DMS153 (cell line): ENCODE measurements at regions not wholly inside any gene's neighbourhood (a gene's known extent, or its start where the extent isn't known, plus 50 kb on each side); places are given as distances from the start of the nearest gene placed in this dataset.

ENCODE experiments used
- DNase-seq: peaks from one replicate; lab custom pipeline; 2025; lab: John Stamatoyannopoulos, UW

DNA sequence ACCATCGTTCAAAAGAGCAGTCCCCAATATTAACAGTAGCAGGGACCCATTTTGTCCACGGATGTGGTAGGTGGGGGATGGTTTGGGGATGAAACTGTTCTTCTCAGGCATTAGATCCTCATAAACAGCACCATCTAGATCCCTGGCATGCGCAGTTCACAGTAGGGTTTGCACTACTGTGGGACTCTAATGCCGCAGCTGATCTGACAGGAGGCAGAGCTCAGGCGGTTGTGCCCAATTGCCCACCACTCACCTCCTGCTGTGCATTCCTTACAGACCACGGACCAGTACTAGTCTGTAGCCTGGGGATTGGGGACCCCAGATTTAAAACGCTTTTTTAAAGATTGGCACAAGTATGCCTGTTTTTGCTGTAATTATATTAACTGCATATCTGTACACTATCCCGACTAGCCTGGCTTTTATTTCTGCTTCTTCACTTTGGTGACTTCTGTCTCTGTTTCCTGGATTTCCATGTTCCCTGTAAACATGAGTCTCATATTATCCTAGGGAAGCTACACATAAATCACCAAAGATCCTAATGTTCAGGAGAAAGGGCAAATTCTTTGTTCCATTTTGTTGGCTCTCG lies 163.3 kb upstream of the AKR1E2 start:
- no peak for DNase-seq

GRCh38 chr10:4661511-4662255 lies 164.3 kb upstream of the AKR1E2 start:
- DNase-seq, result no peak

DNA sequence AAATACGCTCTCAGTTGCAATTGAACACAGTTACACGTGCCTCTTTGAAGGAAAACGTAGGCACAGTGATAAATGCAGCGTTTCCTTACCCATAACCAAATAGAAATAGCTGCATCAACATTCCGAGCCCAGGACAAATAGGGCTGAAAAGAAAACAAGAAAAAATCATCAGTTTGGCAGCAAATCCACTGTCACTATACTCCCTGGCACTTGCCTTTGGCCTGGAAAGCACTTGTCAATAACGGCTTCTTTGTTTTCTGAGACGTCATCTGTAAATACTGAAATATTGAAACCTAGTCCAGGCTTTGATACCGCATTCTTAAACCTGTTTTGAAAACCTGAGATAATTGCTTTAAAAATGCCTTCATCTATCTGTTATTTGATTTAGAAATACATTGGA lies 167.2 kb upstream of the AKR1E2 start:
- DNase-seq, result no peak

- DNase-seq, result no peak
Measured at GRCh38 chr10:4656576-4657194, 169.3 kb upstream of the AKR1E2 start.

DNA sequence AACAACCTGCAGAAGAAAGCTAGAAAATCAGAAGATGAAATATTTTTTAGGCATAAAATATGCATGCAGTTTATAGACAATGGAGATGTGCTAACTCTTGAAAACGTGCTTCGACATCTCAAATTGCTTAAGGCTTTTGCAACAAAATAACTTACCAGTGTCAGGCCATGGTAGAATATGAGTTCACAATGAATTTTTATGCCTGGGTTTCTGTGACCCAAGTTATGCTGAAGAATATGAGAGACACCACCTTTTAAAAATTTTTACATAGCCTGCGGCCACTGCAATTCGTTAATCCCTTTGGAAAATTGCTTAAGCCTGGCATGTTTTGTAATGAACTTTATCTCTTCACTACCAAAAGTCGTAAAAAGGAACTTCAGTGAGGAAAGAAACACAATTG lies 170.1 kb upstream of the AKR1E2 start:
- DNase-seq, result no peak

- DNase-seq, result no peak
Measured at GRCh38 chr10:4655406-4655805, 170.6 kb upstream of the AKR1E2 start.

DNA sequence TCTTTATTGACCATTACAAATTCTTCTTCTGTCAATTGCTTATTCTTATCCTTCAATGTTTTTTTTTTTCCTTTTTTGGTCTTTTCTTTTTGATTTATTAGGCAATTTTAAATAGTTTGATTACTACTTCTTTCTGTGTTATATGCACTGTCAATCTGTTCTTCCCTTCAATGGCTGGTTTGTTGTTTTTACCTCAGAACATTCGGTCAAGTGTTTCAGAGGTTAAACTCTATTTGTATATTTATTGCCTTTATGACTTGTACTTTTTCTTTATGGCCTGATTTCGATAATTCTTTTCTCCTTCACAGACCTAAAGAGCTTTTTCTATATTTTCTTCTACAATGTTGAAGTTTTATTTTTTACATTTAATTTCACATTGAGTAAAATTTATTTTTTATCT lies 171.5 kb upstream of the AKR1E2 start:
- DNase-seq, result no peak

DNA sequence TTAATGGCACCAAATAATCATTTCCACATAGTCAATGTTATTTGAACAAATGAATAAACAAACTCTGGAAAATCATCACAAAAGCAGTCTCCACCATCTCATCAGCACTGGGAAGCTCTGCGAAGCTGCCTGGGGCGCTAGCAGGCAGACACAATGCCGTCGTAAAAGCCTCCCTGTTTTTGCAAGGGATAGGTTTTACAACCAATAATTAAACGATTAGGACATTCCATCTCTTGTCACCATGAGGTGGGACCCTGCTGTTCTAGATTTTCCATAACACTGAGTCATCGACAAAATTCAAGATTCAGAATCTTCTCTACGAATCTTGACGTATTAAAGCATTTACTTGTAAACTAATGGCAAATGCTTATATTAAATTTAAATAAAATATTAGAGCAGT lies 172.8 kb upstream of the AKR1E2 start:
- DNase-seq, result no peak

DNA sequence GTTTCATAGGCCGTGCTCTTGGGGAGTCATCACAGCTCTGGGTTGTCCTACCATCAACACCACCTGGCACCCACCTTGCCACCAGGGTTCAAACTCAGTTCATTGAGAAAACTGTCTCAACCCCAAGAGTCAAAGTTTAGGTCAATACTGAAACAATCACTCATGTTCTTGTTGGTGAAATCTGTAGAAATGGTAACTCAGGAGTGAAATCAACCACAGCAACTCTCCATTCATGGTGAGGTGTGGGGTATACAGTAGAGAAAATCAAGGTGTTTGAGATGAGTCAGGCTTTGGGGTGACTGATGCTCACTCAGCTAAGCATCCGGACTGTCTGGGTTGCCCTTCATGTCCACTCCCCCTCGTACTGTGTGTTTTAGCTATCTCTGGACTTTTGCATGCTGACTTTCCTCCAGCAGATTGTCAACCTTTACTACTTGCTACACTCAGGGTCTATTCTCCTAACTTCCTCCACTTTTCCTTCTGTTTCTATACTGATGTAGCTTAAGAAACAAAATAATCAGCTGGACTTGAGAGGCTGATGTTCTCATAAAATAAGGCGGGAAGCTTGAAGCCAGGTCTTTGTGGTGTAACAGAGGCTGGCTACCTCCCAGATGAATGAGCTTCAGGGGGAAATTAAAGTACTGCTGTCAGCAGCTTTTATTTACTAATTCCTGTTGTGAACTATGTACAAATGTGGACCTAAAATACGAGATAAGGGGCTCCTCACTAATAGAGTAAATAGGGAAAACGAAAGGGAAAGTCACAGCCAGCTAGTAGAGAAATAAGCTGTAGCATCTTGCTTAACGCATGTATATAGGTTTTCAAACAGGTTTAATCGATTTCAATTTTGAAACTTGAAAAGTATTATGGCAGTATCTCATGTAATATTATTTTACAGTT lies 173.6 kb upstream of the AKR1E2 start:
- DNase-seq, result no peak

DNA sequence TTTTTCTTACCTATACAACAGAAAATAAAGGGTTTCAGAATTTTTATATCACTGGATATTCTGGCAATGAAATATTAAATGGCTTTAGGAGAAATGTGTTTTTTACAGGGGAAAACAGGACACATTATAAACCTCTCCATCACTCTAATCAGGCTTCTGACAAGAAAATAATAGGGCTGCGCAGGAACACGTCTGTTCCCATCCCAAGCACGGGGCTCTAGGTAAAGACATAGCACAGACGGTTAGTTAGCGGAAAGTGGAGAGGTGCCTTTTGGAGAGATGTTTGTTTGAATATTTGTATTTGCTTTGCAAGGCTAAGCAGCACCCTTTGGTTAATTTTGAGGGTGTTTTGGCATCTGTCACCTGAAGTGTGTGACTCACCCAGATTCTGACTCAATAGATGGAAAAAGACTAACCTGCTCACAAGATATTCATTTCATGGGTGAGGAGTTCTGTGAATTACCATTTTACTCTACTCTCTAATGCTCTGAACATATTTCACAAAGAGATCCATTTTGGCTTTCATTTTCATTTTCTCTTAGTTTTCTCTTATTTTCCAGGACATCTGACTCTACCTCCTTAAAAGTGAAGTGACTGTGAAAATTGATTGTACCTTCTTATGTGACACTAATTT lies 174.5 kb upstream of the AKR1E2 start:
- peak; percentile 38 for DNase-seq

DNA sequence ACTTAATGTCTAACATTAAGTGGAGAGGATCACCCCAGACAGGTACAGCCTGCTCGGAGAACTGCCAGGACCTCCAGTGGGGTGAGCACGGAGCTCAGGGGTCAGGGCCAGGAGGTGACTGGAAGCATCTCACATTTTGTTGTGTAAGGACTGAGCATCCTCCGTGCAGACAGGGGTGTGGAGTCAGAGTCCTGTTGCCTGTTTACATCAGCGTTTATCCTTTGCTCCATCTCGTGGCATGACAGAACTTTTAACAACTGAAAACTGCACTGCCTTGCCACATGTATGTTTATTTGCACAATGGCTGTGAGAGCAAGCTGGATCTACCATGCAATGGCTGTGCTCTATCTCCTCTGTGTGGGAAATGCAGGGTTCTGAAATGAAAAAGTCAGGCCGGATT lies 175.4 kb upstream of the AKR1E2 start:
- DNase-seq, result peak; percentile 6

- DNase-seq, result peak; percentile 40
Measured at GRCh38 chr10:4649886-4650508, 176.0 kb upstream of the AKR1E2 start.

GRCh38 chr10:4649471-4649870 lies 176.5 kb upstream of the AKR1E2 start:
- no peak for DNase-seq

DNA sequence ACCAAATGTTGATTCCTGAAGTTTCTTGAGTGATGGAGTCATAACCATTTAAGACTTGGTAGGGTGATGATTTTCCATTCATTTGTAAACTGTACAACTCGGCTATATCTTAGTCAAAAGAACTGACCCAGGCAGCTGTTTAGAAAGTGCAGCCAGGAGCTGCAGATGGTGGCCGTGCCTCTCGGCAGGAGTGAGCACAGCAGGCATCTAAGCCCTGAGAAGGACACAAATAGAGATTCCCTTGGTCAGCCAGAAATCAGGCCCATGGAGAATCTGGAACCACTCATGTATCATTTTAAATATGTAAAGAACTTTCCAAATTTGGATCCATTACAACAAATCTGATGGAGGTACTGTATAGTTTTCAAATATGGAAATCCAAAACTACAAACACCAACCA lies 177.0 kb upstream of the AKR1E2 start:
- DNase-seq, result no peak

DNA sequence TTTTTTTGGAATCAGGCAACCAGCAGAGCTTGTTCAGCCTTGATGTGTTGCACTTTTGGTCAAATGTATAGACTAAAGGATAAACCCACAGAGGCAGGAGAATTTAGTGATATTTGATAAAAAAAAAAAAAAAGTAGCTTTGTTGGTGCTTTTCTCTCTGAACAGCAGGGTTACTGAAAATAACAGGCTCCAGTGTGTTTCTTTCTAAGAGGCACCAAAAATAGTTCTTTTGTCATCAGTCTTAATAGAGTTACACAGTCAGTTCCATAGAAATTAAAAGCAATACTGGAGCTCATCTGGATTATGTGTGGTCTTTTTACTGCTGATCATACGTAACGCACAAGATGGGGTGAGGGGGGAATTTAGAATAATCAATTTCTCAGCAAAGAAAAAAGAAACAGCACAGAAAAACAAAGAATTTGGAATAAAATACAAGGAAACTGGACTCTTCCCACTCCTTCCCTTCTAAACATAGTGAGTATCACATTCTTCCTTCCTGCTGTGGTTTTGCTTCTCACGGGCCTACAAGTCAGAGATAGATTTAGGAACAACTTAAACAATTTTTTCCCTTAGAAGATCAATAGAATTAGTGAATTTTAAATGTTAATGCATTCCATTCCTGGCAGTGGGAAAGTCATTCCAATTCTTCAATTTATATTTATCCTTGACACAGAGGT lies 178.8 kb upstream of the AKR1E2 start:
- no peak for DNase-seq

DNA sequence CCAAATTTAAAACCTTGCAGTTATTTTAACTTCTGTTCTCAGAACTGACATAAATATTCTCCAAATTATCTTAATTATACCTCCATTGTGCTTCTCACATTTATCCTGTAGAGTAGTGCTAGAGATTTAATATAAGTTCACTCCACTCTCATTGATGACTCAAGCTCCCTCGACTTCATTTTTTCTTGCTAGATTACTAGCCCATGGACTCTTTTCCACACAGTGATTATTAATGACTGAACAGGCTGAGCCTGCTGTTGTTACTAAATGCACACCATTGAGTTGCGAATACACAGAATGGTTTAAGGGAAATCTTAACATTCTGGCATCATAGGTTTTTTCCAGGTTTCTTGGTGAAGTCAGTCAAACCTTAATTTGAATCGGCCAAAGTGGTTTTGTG lies 179.5 kb upstream of the AKR1E2 start:
- DNase-seq, result no peak

DNA sequence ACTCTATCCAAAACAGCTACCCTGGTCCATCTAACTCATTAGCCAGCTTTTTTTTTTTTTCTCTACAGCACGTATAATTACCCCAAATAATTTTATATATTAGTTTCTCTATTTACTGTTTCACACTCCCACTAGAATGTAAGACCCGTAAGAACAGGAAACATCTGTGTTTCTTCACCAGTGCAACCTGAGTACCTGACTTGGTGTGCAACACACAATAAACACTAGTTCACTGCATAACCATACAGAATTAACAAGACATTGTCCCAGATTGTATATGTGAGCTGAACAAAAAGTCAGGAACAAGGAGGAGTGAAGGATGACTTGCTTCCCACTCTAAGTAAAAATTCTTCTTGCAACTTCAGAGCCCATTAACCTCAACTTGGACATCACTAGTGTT lies 180.2 kb upstream of the AKR1E2 start:
- DNase-seq, result no peak

DNA sequence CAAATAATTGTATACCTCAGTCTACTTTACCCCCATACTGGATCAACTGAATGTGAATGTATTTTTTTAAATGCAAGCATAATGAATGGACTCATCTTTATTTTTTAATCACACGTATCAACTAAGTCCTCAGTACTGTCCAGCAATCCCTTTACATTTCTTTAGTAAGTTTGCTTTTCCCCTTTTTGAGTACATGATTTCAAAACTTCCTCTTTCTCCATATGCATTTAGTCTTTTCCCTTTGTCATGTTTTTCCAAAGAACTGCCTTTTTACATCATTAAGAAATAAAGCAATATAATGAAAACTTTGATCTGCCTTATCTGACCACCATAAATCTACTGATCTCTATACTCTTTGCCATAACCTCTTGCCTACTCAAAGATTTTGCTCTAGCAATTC lies 182.5 kb upstream of the AKR1E2 start:
- DNase-seq, result no peak

DNA sequence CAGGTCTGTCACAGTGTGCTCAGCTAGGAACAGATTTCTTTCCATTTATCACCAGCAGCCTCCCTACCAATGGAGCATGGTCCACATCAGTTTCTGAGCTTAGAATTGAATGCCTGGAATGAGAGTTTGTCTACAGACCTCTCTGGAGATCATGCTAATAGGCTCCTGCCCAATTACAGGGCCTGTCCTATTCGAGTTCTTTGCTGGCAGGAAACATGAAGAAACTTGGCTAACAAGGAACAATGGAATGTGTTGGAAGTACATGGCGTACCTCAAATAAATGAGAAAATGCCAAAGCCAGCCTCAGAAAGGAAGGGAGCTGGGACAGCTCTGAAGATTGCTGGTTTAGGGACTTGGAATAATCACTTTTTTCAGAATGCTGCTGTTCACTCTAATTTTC lies 186.0 kb upstream of the AKR1E2 start:
- DNase-seq, result no peak

GRCh38 chr10:4638099-4638498 lies 187.9 kb upstream of the AKR1E2 start:
- DNase-seq, result no peak

DNA sequence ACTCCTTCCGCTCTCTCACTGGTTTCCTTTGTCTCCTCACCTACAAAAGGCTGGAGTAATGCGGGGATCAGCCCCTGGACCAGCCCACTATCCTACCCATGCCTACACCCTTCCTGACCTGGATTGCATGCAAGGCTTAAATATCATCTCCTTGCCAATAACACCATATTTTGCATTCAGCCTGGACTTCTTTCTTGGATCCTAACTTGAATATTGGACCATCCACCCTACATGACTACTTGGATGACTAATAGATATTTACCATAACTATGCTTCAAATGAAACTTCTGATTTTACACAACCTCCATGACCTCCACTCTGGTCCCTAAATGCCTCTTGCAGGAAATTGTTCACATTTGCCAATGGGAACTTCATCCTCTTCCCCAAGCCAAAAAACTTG lies 188.3 kb upstream of the AKR1E2 start:
- no peak for DNase-seq
